HCT116 (cell line): ENCODE measurements at regions not wholly inside any gene's neighbourhood (a gene's known extent, or its start where the extent isn't known, plus 50 kb on each side); places are given as distances from the start of the nearest gene placed in this dataset.

Source experiments
- ATAC-seq: fragments of 200-7000 bp; cut with Tn5 transposase; 2 replicates; pipeline ENCODE4 v1.9.1; 2020; ENCODE audit warnings: mild to moderate bottlenecking, moderate library complexity
- BruUV-seq: library from RNA; stranded (reverse); fragments of 400-500 nt; replicated peaks from 2 replicates; lab custom pipeline; 2021; lab: Mats Ljungman, UMichigan
- CTCF ChIA-PET: fragments of 300-600 bp; sonication (Branson Sonifier 250); formaldehyde crosslinking; loops from one replicate; lab custom pipeline; 2021; ENCODE audit warnings: antibody characterized with exemption; lab: Charles Lee
- POLR2A ChIA-PET: fragments of 300-600, 350-600 bp; sonication (Branson Sonifier 250); formaldehyde crosslinking; loops from one replicate; lab custom pipeline; 2021; ENCODE audit warnings: antibody characterized with exemption; lab: Charles Lee
- RAD21 ChIA-PET, 2 experiments: fragments of 300-600 bp; sonication (Branson Sonifier 250); formaldehyde crosslinking; loops; one replicate each; lab custom pipeline; 2023; ENCODE audit warnings: low total read pairs in 2 of 2; ENCODE audit not compliant: uncharacterized antibody in 2 of 2, unreplicated experiment in 2 of 2, low non-redundant PET in 1 of 2; lab: Charles Lee
- DNase-seq: peaks from one replicate; pipeline ENCODE4 v3.0.0-alpha.2; 2010; ENCODE audit warnings: low read depth, low spot score
- H2AFZ ChIP-seq: fragments of 200-600 bp; shearing (Covaris generic), sonication (generic); 2 replicates; pipeline ENCODE4 v1.6.1; 2017; ENCODE audit warnings: low read depth, mixed run types, mixed read lengths, antibody characterized with exemption, low read length; ENCODE audit not compliant: poor library complexity, severe bottlenecking
- H3K27ac ChIP-seq: 2 replicates; pipeline ENCODE4 v1.5.1; 2012; ENCODE audit warnings: low read depth, low read length
- H3K27me3 ChIP-seq: fragments of 200-600 bp; sonication (generic); 2 replicates; pipeline ENCODE4 v1.6.1; 2016; ENCODE audit warnings: mixed run types, low read length, mixed read lengths; ENCODE audit not compliant: insufficient read depth
- H3K36me3 ChIP-seq, 2 experiments: fragments of 200-500 bp in 1 of 2; fragments of 200-600 bp in 1 of 2; sonication (Bioruptor generic) in 1 of 2; sonication (generic) in 1 of 2; 2 replicates each; pipeline versions ENCODE4 v1.5.1 to v1.6.1; 2014 to 2016; ENCODE audit warnings: low read length in 2 of 2, inconsistent platforms in 1 of 2, mixed read lengths in 1 of 2, mixed run types in 1 of 2; ENCODE audit not compliant: insufficient read depth in 2 of 2, control insufficient read depth in 1 of 2
- H3K4me1 ChIP-seq, 2 experiments: fragments of 200-600 bp in 1 of 2; sonication (generic) in 1 of 2; 2 replicates each; pipeline versions ENCODE4 v1.5.1 to v1.6.1; 2012 to 2017; ENCODE audit warnings: low read length in 2 of 2, inconsistent platforms in 1 of 2, mild to moderate bottlenecking in 1 of 2, mixed read lengths in 1 of 2, mixed run types in 1 of 2, moderate library complexity in 1 of 2; ENCODE audit not compliant: insufficient read depth in 2 of 2, control insufficient read depth in 1 of 2
- H3K4me2 ChIP-seq: fragments of 200-600 bp; sonication (generic); 2 replicates; pipeline ENCODE4 v1.6.1; 2017; ENCODE audit warnings: mixed run types, low read length, mixed read lengths
- H3K4me3 ChIP-seq, 2 experiments: fragments of 200-600 bp in 1 of 2; sonication (generic) in 1 of 2; replicated peaks in 1 of 2; 2 replicates each; pipeline ENCODE4 v1.5.1; 2011 to 2016; ENCODE audit warnings: low read length in 2 of 2, control low read depth in 1 of 2, low read depth in 1 of 2, mild to moderate bottlenecking in 1 of 2, mixed read lengths in 1 of 2, mixed run types in 1 of 2
- H3K79me2 ChIP-seq: fragments of 200-600 bp; sonication (generic); 2 replicates; pipeline ENCODE4 v1.6.1; 2017; ENCODE audit warnings: mild to moderate bottlenecking, mixed run types, low read length, moderate library complexity, mixed read lengths; ENCODE audit not compliant: insufficient read depth
- H3K9ac ChIP-seq: fragments of 200-600 bp; sonication (generic); 2 replicates; pipeline ENCODE4 v1.6.1; 2016; ENCODE audit warnings: low read length, mixed read lengths
- H3K9me2 ChIP-seq: fragments of 200-600 bp; sonication (generic), shearing (Covaris generic); 2 replicates; pipeline ENCODE4 v1.6.1; 2017; ENCODE audit warnings: mixed run types, mild to moderate bottlenecking, moderate library complexity; ENCODE audit not compliant: insufficient read depth
- H3K9me3 ChIP-seq, 2 experiments: fragments of 200-500 bp in 1 of 2; fragments of 200-600 bp in 1 of 2; sonication (Bioruptor generic) in 1 of 2; sonication (generic) in 1 of 2; 2 replicates each; pipeline ENCODE4 v1.6.1; 2014 to 2017; ENCODE audit warnings: low read length in 2 of 2, mixed read lengths in 2 of 2, inconsistent platforms in 1 of 2, low read depth in 1 of 2, mild to moderate bottlenecking in 1 of 2, mixed run types in 1 of 2, moderate library complexity in 1 of 2; ENCODE audit not compliant: control insufficient read depth in 1 of 2, insufficient read depth in 1 of 2
- H4K20me1 ChIP-seq: fragments of 200-600 bp; sonication (generic), shearing (Covaris generic); 2 replicates; pipeline ENCODE4 v1.6.1; 2017; ENCODE audit warnings: mixed run types, mild to moderate bottlenecking, moderate library complexity; ENCODE audit not compliant: insufficient read depth
- CBX3 ChIP-seq: IDR thresholded peaks from 2 replicates; pipeline ENCODE4 v1.6.1; 2012; ENCODE audit warnings: low read depth
- EGR1 ChIP-seq: IDR thresholded peaks from 2 replicates; pipeline ENCODE4 v1.6.1; 2012; ENCODE audit warnings: low read depth
- ELF1 ChIP-seq: IDR thresholded peaks from 2 replicates; pipeline ENCODE4 v1.6.1; 2012; ENCODE audit warnings: low read depth, borderline replicate concordance
- EZH2phosphoT487 ChIP-seq: fragments of 200-600 bp; IDR thresholded peaks from 2 replicates; pipeline ENCODE4 v1.6.1; 2018; ENCODE audit warnings: antibody characterized with exemption, borderline replicate concordance
- FOSL1 ChIP-seq: IDR thresholded peaks from 2 replicates; pipeline ENCODE4 v1.6.1; 2012; ENCODE audit warnings: low read depth
- MAX ChIP-seq: IDR thresholded peaks from 2 replicates; pipeline ENCODE4 v1.6.1; 2012
- POLR2A ChIP-seq: IDR thresholded peaks from 2 replicates; pipeline ENCODE4 v1.7.0; 2011; ENCODE audit warnings: borderline replicate concordance; ENCODE audit not compliant: insufficient read depth, insufficient read length; ENCODE audit errors: extremely low read depth
- REST ChIP-seq: IDR thresholded peaks from 2 replicates; pipeline ENCODE4 v1.6.1; 2012; ENCODE audit warnings: low read depth
- SP1 ChIP-seq: IDR thresholded peaks from 2 replicates; pipeline ENCODE4 v1.6.1; 2012; ENCODE audit warnings: low read depth
- SRF ChIP-seq: IDR thresholded peaks from 2 replicates; pipeline ENCODE4 v1.6.1; 2012; ENCODE audit warnings: low read depth
- YY1 ChIP-seq: IDR thresholded peaks from 2 replicates; pipeline ENCODE4 v1.6.1; 2011; ENCODE audit warnings: low read length, low read depth, moderate library complexity, mild to moderate bottlenecking; ENCODE audit not compliant: insufficient replicate concordance; ENCODE audit errors: extremely low read depth
- ZBTB33 ChIP-seq: IDR thresholded peaks from 2 replicates; pipeline ENCODE4 v1.6.1; 2011; ENCODE audit warnings: mild to moderate bottlenecking, low read length, moderate library complexity; ENCODE audit not compliant: insufficient replicate concordance; ENCODE audit errors: extremely low read depth
- ZFX ChIP-seq: fragments of 450-650 bp; IDR thresholded peaks from 2 replicates; pipeline ENCODE4 v1.6.1; 2017
- ZNF274 ChIP-seq: fragments of 200-500 bp; sonication (Bioruptor generic); IDR thresholded peaks from 2 replicates; pipeline ENCODE4 v1.6.1; 2014; ENCODE audit warnings: mild to moderate bottlenecking, low read depth, low read length, inconsistent platforms
- intact Hi-C: fragments of 100-400 bp; cut with micrococcal nuclease; formaldehyde crosslinking; loops from 2 replicates; pipeline ENCODE4 v1.10.0; 2022

GRCh38 chr13:39226359-39226758 lies 188.1 kb downstream of the NHLRC3 start:
- Histone ChIP-seq H3K27ac (no peak overlapping the region), H3K36me3 (no peaks in the 10 kb centered on the region), H3K27me3 (peaks cover 46% of the 10 kb centered on the region), H4K20me1 (no peaks in the 10 kb centered on the region), H3K4me2 (no peak overlapping the region), H3K4me3 (no peak overlapping the region), H3K9ac (no peak overlapping the region), H3K9me3 (no peaks in the 10 kb centered on the region), H3K79me2 (no peaks in the 10 kb centered on the region), H3K4me1 (no peaks in the 10 kb centered on the region), H3K9me2 (no peaks in the 10 kb centered on the region), H2AFZ (no peak overlapping the region)
- ATAC-seq = no peak
- ChIA-PET POLR2A (no interaction called here), CTCF (no interaction called here), RAD21 (no interaction called here)
- TF ChIP-seq MAX (no peak), CBX3 (no peak), ZNF274 (no peak), SP1 (no peak), EGR1 (no peak), ELF1 (no peak), EZH2phosphoT487 (no peak), FOSL1 (no peak), YY1 (no peak), POLR2A (no peak)
- DNase-seq = no peak
- intact Hi-C loops = no loop called here
- BruUV-seq = no TSS peak

- no peak overlapping the region for H3K4me3 ChIP-seq
- intact Hi-C loops = no loop called here
- H2AFZ ChIP-seq = no peak overlapping the region
- no peaks in the 10 kb centered on the region for H3K9me3 ChIP-seq
- H3K9ac ChIP-seq = no peak overlapping the region
- ChIA-PET RAD21 (no interaction called here), POLR2A (no interaction called here), CTCF (no interaction called here)
- DNase-seq (no peak), ATAC-seq (no peak)
- TF ChIP-seq SRF (no peak), CBX3 (no peak), ZBTB33 (no peak), REST (no peak), ZFX (no peak)
- no peaks in the 10 kb centered on the region for H3K79me2 ChIP-seq
- no peaks in the 10 kb centered on the region for H3K9me2 ChIP-seq
- H3K4me1 ChIP-seq = no peaks in the 10 kb centered on the region
- H3K4me2 ChIP-seq = no peak overlapping the region
- no TSS peak for BruUV-seq
- H3K36me3 ChIP-seq = no peaks in the 10 kb centered on the region
- H4K20me1 ChIP-seq = no peaks in the 10 kb centered on the region
- no peak overlapping the region for H3K27ac ChIP-seq
- H3K27me3 ChIP-seq = peaks cover 64% of the 10 kb centered on the region
These were observed 194.2 kb downstream of the NHLRC3 start for GRCh38 chr13:39232401-39232980.
